SK-N-MC (cell line): ENCODE measurements at regions not wholly inside any gene's neighbourhood (a gene's known extent, or its start where the extent isn't known, plus 50 kb on each side); places are given as distances from the start of the nearest gene placed in this dataset.

Experiments
- EZH2 ChIP-seq: fragments of 200-600 bp; sonication (generic); IDR thresholded peaks from one replicate; pipeline ENCODE4 v1.6.1; 2017; ENCODE audit warnings: antibody characterized with exemption
- POLR2AphosphoS5 ChIP-seq: IDR thresholded peaks from 2 replicates; pipeline ENCODE4 v1.6.1; 2012; ENCODE audit warnings: mild to moderate bottlenecking, low read depth, low read length, borderline replicate concordance

DNA sequence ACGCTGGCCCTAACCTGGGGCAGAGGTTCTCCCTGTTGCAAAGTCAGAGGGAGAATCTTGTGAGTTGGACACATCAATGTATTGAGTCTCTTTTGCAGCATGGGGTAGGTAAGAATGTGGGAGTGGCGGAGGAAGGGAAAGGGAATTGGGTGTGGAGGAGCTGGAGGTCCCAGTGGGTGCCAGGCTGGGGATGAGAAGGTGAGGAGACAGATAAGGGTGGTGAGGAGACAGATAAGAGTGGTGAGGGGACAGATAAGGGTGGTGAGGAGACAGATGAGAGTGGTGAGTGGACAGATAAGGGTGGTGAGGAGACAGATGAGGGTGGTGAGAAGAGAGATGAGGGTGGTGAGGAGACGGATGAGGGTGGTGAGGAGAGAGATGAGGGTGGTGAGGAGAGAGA is 72.9 kb upstream of the SFSWAP start:
- TF ChIP-seq EZH2 (no peak), POLR2AphosphoS5 (no peak)
